NCI-H1417 (cell line): ENCODE measurements at regions not wholly inside any gene's neighbourhood (a gene's known extent, or its start where the extent isn't known, plus 50 kb on each side); places are given as distances from the start of the nearest gene placed in this dataset.

ENCODE experiments used
- DNase-seq, 3 experiments: peaks; one replicate each; lab custom pipeline; 2025; lab: John Stamatoyannopoulos, UW

DNA sequence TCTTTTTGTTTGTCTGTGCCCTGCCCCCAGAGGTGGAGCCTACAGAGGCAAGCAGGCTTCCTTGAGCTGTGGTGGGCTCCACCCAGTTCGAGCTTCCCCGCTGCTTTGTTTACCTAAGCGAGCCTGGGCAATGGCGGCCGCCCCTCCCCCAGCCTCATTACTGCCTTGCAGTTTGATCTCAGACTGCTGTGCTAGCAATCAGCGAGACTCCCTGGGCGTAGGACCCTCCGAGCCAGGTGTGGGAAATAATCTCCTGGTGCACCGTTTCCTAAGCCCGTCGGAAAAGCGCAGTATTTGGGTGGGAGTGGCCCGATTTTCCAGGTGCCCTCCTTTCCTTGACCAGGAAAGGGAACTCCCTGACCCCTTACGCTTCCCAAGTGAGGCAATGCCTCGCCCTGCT is 78.6 kb upstream of the HAND2 start:
- DNase-seq = peak in 1 of 3 experiments; percentile 4

DNA sequence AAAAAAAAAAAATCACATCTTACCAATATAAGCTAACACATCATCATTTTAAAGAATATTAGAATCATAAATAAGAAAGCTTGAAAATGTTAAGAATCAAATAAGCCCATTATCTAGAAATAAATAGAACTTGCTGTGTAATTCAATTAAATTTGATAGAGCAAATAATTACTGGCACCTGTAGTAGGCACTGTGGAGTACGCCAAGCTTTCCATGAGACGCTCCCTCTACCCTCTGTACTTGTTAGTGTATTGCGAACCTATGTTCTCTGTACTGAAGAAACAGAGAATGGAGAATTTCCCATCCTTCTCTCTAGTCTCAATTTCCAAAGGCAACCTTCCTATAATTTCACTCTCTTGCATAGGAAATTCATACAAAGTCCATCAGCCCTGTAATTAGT is 61.7 kb upstream of the HAND2 start:
- no peak for DNase-seq

- DNase-seq = no peak
Observed at GRCh38 chr4:173590697-173591096, 60.7 kb upstream of the HAND2 start.

- no peak for DNase-seq
Observed at GRCh38 chr4:173585876-173586572, 56.0 kb upstream of the HAND2 start.

GRCh38 chr4:173584506-173584905 is 54.5 kb upstream of the HAND2 start:
- DNase-seq = no peak
